HFFc6 (cell line): ENCODE measurements at regions not wholly inside any gene's neighbourhood (a gene's known extent, or its start where the extent isn't known, plus 50 kb on each side); places are given as distances from the start of the nearest gene placed in this dataset.

ENCODE experiments used
- DNase-seq: peaks from one replicate; pipeline ENCODE4 v3.0.0-alpha.2; 2018
- H3K27ac Mint-ChIP-seq: 2 replicates; pipeline ENCODE4 v1.8.0; 2020; ENCODE audit warnings: mild to moderate bottlenecking, mixed read lengths
- H3K27me3 Mint-ChIP-seq: 2 replicates; pipeline ENCODE4 v1.8.0; 2021; ENCODE audit warnings: mild to moderate bottlenecking, moderate library complexity, mixed read lengths; ENCODE audit not compliant: insufficient read depth
- H3K36me3 Mint-ChIP-seq: 2 replicates; pipeline ENCODE4 v1.8.0; 2021; ENCODE audit warnings: low read depth, mixed read lengths
- H3K4me1 Mint-ChIP-seq: 2 replicates; pipeline ENCODE4 v1.8.0; 2020; ENCODE audit warnings: low read depth, mixed read lengths
- H3K4me3 Mint-ChIP-seq: 2 replicates; pipeline ENCODE4 v1.8.0; 2020; ENCODE audit warnings: mild to moderate bottlenecking, moderate library complexity, mixed read lengths
- H3K9me3 Mint-ChIP-seq: 2 replicates; pipeline ENCODE4 v1.8.0; 2020; ENCODE audit warnings: mild to moderate bottlenecking, mixed read lengths
- CTCF ChIP-seq: fragments of 200-600 bp; sonication (generic); IDR thresholded peaks from 2 replicates; pipeline ENCODE4 v1.5.0; 2021; ENCODE audit warnings: antibody characterized with exemption, mild to moderate bottlenecking

- H3K9me3 Mint-ChIP-seq: peaks cover 78% of the 10 kb centered on the region
- no peak for DNase-seq
- no peaks in the 10 kb centered on the region for H3K4me1 Mint-ChIP-seq
- H3K27ac Mint-ChIP-seq: no peak overlapping the region
- TF ChIP-seq CTCF: no peak
- H3K27me3 Mint-ChIP-seq: no peaks in the 10 kb centered on the region; the same call in 1 of the 2 replicates
- H3K36me3 Mint-ChIP-seq: no peaks in the 10 kb centered on the region
- H3K4me3 Mint-ChIP-seq: no peak overlapping the region
Measured at GRCh38 chr10:85527616-85528317, 838.8 kb downstream of the GRID1 start.

GRCh38 chr10:85528318-85528652 is 838.3 kb downstream of the GRID1 start:
- no peak for DNase-seq
- no peak for TF ChIP-seq CTCF
- no peaks in the 10 kb centered on the region for H3K36me3 Mint-ChIP-seq
- no peak overlapping the region for H3K4me3 Mint-ChIP-seq
- H3K4me1 Mint-ChIP-seq: no peaks in the 10 kb centered on the region
- H3K27ac Mint-ChIP-seq: no peak overlapping the region
- H3K27me3 Mint-ChIP-seq: no peaks in the 10 kb centered on the region; the same call in 1 of the 2 replicates
- peaks cover 81% of the 10 kb centered on the region for H3K9me3 Mint-ChIP-seq

DNA sequence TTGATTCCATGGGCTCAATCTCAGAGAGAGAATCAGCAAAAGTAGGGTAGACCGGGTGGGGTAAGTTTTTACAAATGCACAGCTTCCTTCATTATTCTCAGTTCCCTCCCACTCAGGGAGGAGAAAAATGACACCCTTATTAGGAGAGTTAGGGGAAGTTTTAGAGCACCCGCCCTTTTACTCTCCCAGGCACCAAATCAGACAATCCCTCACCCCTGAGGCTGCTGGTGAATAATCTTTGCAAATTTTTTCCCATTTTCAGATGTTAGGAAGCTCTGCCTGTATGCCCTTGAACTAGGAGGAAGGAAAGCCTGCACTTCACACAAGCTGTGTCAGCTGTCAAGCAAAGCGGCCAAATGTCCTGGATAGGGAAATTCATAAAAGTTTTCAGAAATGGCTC is 834.9 kb downstream of the GRID1 start:
- H3K4me1 Mint-ChIP-seq: no peaks in the 10 kb centered on the region
- DNase-seq: no peak
- H3K27ac Mint-ChIP-seq: no peak overlapping the region
- peaks cover 5% of the 10 kb centered on the region; the same call in 1 of the 2 replicates for H3K36me3 Mint-ChIP-seq
- H3K9me3 Mint-ChIP-seq: peaks cover 57% of the 10 kb centered on the region
- no peak overlapping the region for H3K4me3 Mint-ChIP-seq
- no peaks in the 10 kb centered on the region for H3K27me3 Mint-ChIP-seq
- no peak for TF ChIP-seq CTCF

GRCh38 chr10:85532773-85533172 is 833.8 kb downstream of the GRID1 start:
- Mint-ChIP-seq H3K27ac (no peak overlapping the region), H3K4me1 (no peaks in the 10 kb centered on the region), H3K4me3 (no peak overlapping the region), H3K36me3 (peaks cover 5% of the 10 kb centered on the region; the same call in 1 of the 2 replicates), H3K9me3 (peaks cover 53% of the 10 kb centered on the region), H3K27me3 (no peaks in the 10 kb centered on the region)
- no peak for DNase-seq
- no peak for TF ChIP-seq CTCF

GRCh38 chr10:85535926-85536325 is 830.7 kb downstream of the GRID1 start:
- DNase-seq: no peak
- H3K27ac Mint-ChIP-seq: no peak overlapping the region
- no peaks in the 10 kb centered on the region for H3K27me3 Mint-ChIP-seq
- H3K9me3 Mint-ChIP-seq: peaks cover 29% of the 10 kb centered on the region
- H3K4me1 Mint-ChIP-seq: no peaks in the 10 kb centered on the region
- H3K4me3 Mint-ChIP-seq: no peak overlapping the region
- no peak for TF ChIP-seq CTCF
- peaks cover 5% of the 10 kb centered on the region; the same call in 1 of the 2 replicates for H3K36me3 Mint-ChIP-seq
